Trophoblast cell (in vitro differentiated cells and primary cell): ENCODE measurements at regions not wholly inside any gene's neighbourhood (a gene's known extent, or its start where the extent isn't known, plus 50 kb on each side); places are given as distances from the start of the nearest gene placed in this dataset.

ENCODE experiments used
- DNase-seq, 2 donors: peaks; one replicate each; pipeline ENCODE4 v3.0.0-alpha.2; 2016
- H2AFZ ChIP-seq: 2 replicates; pipeline ENCODE4 v1.6.1; 2013; ENCODE audit warnings: low read length, moderate library complexity, mild to moderate bottlenecking; ENCODE audit not compliant: insufficient read depth, poor library complexity
- H2AK5ac ChIP-seq: 2 replicates; pipeline ENCODE4 v1.6.1; 2013; ENCODE audit warnings: mild to moderate bottlenecking, low read length
- H2BK120ac ChIP-seq: 2 replicates; pipeline ENCODE4 v1.6.1; 2013; ENCODE audit warnings: low read length, mild to moderate bottlenecking, moderate library complexity; ENCODE audit not compliant: insufficient read depth, poor library complexity
- H2BK12ac ChIP-seq: 2 replicates; pipeline ENCODE4 v1.6.1; 2013; ENCODE audit warnings: mild to moderate bottlenecking, low read length, moderate library complexity
- H2BK5ac ChIP-seq: 2 replicates; pipeline ENCODE4 v1.6.1; 2013; ENCODE audit warnings: low read length, low read depth, moderate library complexity, mild to moderate bottlenecking; ENCODE audit not compliant: poor library complexity
- H3K14ac ChIP-seq: 2 replicates; pipeline ENCODE4 v1.6.1; 2013; ENCODE audit warnings: mild to moderate bottlenecking, low read length
- H3K18ac ChIP-seq: 2 replicates; pipeline ENCODE4 v1.6.1; 2013; ENCODE audit warnings: mild to moderate bottlenecking, low read length
- H3K23ac ChIP-seq: 2 replicates; pipeline ENCODE4 v1.6.1; 2013; ENCODE audit warnings: low read length
- H3K27ac ChIP-seq: 2 replicates; pipeline ENCODE4 v1.5.1; 2013; ENCODE audit warnings: low read depth, mild to moderate bottlenecking, inconsistent platforms, low read length, moderate library complexity
- H3K27me3 ChIP-seq: 2 replicates; pipeline ENCODE4 v1.6.1; 2013; ENCODE audit warnings: inconsistent platforms, mild to moderate bottlenecking, low read length, moderate library complexity; ENCODE audit not compliant: insufficient read depth
- H3K36me3 ChIP-seq, 2 experiments: 1 replicate in 1 of 2; 2 replicates in 1 of 2; pipeline ENCODE4 v1.6.1; 2013; ENCODE audit warnings: low read length in 2 of 2, mild to moderate bottlenecking in 2 of 2, moderate library complexity in 1 of 2; ENCODE audit not compliant: insufficient read depth in 2 of 2, control insufficient read depth in 1 of 2
- H3K4ac ChIP-seq: 2 replicates; pipeline ENCODE4 v1.6.1; 2013; ENCODE audit warnings: low read depth, mild to moderate bottlenecking, low read length, moderate library complexity
- H3K4me1 ChIP-seq, 2 experiments: 1 replicate in 1 of 2; 2 replicates in 1 of 2; pipeline ENCODE4 v1.6.1; 2013; ENCODE audit warnings: low read length in 2 of 2, mild to moderate bottlenecking in 2 of 2, moderate library complexity in 1 of 2; ENCODE audit not compliant: insufficient read depth in 2 of 2, control insufficient read depth in 1 of 2
- H3K4me2 ChIP-seq: 2 replicates; pipeline ENCODE4 v1.6.1; 2013; ENCODE audit warnings: inconsistent platforms, mild to moderate bottlenecking, low read length, moderate library complexity
- H3K4me3 ChIP-seq: 2 replicates; pipeline ENCODE4 v1.5.1; 2013; ENCODE audit warnings: mild to moderate bottlenecking, low read depth, low read length, inconsistent platforms
- H3K79me1 ChIP-seq: one replicate; pipeline ENCODE4 v1.6.1; 2013; ENCODE audit warnings: low read length
- H3K79me2 ChIP-seq: 2 replicates; pipeline ENCODE4 v1.6.1; 2013; ENCODE audit warnings: low read length, mild to moderate bottlenecking; ENCODE audit not compliant: control insufficient read depth, insufficient read depth, poor library complexity
- H3K9ac ChIP-seq: 2 replicates; pipeline ENCODE4 v1.6.1; 2013; ENCODE audit warnings: mild to moderate bottlenecking, low read length
- H3K9me3 ChIP-seq: 2 replicates; pipeline ENCODE4 v1.6.1; 2013; ENCODE audit warnings: low read depth, mild to moderate bottlenecking, control low read depth, inconsistent platforms, low read length; ENCODE audit not compliant: insufficient read depth
- H4K12ac ChIP-seq: 2 replicates; pipeline ENCODE4 v1.6.1; 2013; ENCODE audit warnings: low read depth, mild to moderate bottlenecking, low read length, moderate library complexity
- H4K8ac ChIP-seq: 2 replicates; pipeline ENCODE4 v1.6.1; 2013; ENCODE audit warnings: low read depth, mild to moderate bottlenecking, low read length, moderate library complexity
- H4K91ac ChIP-seq: one replicate; pipeline ENCODE4 v1.6.1; 2013; ENCODE audit warnings: low read depth, mild to moderate bottlenecking, low read length, moderate library complexity
- WGBS: extraction: QIAGEN DNeasy Blood & Tissue Kit; methylation state at CpG from one replicate; pipeline ENCODE4 v1.1.7; 2013; ENCODE audit warnings: missing lambda C conversion rate; ENCODE audit not compliant: insufficient read length, insufficient coverage; ENCODE audit errors: extremely low coverage; 5-methylcytosine and 5-hydroxymethylcytosine counted together

DNA sequence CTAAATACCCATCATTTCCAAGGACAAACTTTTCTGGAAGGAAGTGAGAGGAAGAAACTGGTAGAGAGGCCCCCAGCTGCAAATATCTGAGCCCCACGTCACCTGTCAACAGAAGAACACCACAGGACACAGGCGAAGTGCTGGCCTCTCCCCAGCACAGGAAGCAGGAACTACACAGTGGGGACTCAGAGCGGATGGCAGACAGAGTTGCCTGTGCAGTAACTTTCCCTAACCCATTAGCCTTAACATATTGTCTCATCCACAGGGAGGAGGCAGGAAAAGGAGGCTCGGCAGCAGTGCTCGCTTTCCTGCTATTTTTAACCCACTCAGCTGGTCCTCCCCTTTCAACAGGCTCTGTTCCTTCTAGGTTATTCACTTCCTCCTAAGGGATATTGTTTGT, 111.5 kb upstream of the TMPO start:
- Histone ChIP-seq H3K36me3 (no peaks in the 10 kb centered on the region), H3K4ac (no peak overlapping the region), H4K12ac (no peak overlapping the region), H3K79me1 (no peaks in the 10 kb centered on the region), H4K91ac (no peak overlapping the region), H3K4me2 (no peak overlapping the region), H3K79me2 (no peaks in the 10 kb centered on the region), H3K9ac (no peak overlapping the region), H3K27ac (no peak overlapping the region), H4K8ac (no peak overlapping the region), H2BK5ac (no peak overlapping the region), H2BK120ac (no peak overlapping the region), H3K23ac (no peak overlapping the region), H3K27me3 (no peaks in the 10 kb centered on the region), H3K4me1 (peaks cover 0 to 6% of the 10 kb centered on the region in 2 experiments), H3K14ac (no peak overlapping the region), H3K4me3 (no peak overlapping the region), H2AFZ (no peak overlapping the region), H2BK12ac (no peak overlapping the region), H3K9me3 (peaks cover 3% of the 10 kb centered on the region), H2AK5ac (no peak overlapping the region), H3K18ac (no peak overlapping the region)
- DNase-seq = no peak
- WGBS = no CpG with 5 or more reads among the region's 5 CpGs

DNA sequence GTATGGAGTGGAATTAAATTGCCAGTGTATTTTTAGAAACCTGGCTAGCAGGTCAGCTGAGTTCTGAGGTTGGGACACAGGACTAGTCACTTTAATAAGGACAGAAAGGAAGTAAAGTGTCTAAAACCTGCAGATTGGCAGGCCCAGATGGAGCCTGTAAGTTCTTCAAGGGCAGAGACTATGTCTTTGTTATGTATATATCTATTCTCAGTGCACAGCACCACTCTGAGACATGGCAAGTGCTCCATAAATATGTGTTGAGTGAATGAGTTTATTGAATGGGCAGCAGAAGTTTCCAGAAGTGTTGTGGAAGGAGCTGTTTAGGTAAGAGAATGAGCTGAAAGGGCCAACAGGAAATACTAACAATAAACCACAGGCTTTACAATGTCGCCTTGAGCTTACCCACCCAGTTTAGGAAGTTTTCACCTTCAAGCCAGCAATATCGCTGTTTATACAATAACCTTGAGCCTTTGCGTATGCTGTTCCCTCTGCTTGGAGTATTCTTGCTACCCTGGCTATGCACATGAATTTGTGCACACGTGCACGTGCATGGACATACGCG, 109.5 kb upstream of the TMPO start:
- Histone ChIP-seq H3K27ac (no peak overlapping the region), H3K4me3 (no peak overlapping the region), H3K23ac (no peak overlapping the region), H4K91ac (no peak overlapping the region), H3K27me3 (no peaks in the 10 kb centered on the region), H3K79me2 (no peaks in the 10 kb centered on the region), H4K12ac (no peak overlapping the region), H2BK5ac (no peak overlapping the region), H2AFZ (no peak overlapping the region), H4K8ac (no peak overlapping the region), H3K14ac (no peak overlapping the region), H3K4ac (no peak overlapping the region), H3K9ac (no peak overlapping the region), H2BK12ac (no peak overlapping the region), H3K9me3 (peaks cover 3% of the 10 kb centered on the region), H2BK120ac (no peak overlapping the region), H2AK5ac (no peak overlapping the region), H3K36me3 (no peaks in the 10 kb centered on the region), H3K18ac (no peak overlapping the region), H3K79me1 (no peaks in the 10 kb centered on the region), H3K4me1 (peaks cover 0 to 2% of the 10 kb centered on the region in 2 experiments), H3K4me2 (no peak overlapping the region)
- no peak for DNase-seq
- WGBS = no CpG with 5 or more reads among the region's 7 CpGs

DNA sequence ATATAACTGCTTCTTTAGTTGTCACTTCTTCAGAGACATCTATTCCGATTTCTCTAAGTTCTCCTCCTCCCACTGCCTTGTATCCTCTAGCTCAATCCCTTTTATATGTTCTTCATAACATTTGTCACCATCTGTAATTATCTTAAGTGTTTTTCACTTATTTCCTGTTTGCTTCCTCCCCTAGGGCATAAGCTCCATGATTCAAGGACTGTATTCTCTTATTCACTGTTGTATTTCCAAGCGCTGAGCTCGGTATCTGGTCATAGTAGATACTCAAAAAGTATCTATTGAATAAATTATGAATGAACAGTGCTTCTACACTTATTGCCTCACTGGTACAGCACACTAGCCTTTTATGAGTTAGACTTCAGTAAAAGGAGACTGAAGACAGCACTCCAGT, 109.0 kb upstream of the TMPO start:
- no peak overlapping the region for H4K12ac ChIP-seq
- H2AFZ ChIP-seq = no peak overlapping the region
- no peak overlapping the region for H2BK12ac ChIP-seq
- H3K27me3 ChIP-seq = no peaks in the 10 kb centered on the region
- H2BK120ac ChIP-seq = no peak overlapping the region
- DNase-seq = no peak
- no peak overlapping the region for H3K4ac ChIP-seq
- H3K4me2 ChIP-seq = no peak overlapping the region
- no peak overlapping the region for H3K4me3 ChIP-seq
- H3K14ac ChIP-seq = no peak overlapping the region
- no peak overlapping the region for H3K18ac ChIP-seq
- H3K9ac ChIP-seq = no peak overlapping the region
- no peak overlapping the region for H3K27ac ChIP-seq
- H3K36me3 ChIP-seq = no peaks in the 10 kb centered on the region
- peaks cover 3% of the 10 kb centered on the region for H3K9me3 ChIP-seq
- no peak overlapping the region for H2AK5ac ChIP-seq
- no peaks in the 10 kb centered on the region for H3K79me2 ChIP-seq
- no peak overlapping the region for H4K91ac ChIP-seq
- no peak overlapping the region for H4K8ac ChIP-seq
- H3K23ac ChIP-seq = no peak overlapping the region
- peaks cover 0 to 2% of the 10 kb centered on the region in 2 experiments for H3K4me1 ChIP-seq
- no peaks in the 10 kb centered on the region for H3K79me1 ChIP-seq
- no peak overlapping the region for H2BK5ac ChIP-seq
- WGBS = no CpG with 5 or more reads among the region's 3 CpGs

DNA sequence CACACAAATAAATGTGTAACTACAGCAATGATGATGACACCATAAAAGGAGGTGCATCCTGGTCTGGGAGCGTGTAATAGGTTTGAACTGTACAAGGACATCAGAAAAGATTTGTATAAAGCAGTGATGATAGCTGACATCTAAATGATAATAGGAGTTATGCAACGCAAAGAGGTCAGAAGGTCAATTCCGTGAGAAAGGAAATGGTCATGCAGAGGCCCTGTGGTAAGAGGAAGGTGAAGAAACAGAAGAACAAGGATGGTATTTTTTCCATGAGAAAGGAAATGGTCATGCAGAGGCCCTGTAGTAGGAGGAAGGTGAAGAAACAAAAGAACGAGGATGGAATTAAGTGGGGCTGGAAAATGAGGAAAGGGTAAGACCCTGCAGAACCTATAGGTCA, 106.7 kb upstream of the TMPO start:
- no peaks in the 10 kb centered on the region for H3K36me3 ChIP-seq
- H3K27ac ChIP-seq = no peak overlapping the region
- H4K8ac ChIP-seq = no peak overlapping the region
- peaks cover 0 to 2% of the 10 kb centered on the region in 2 experiments for H3K4me1 ChIP-seq
- H2BK12ac ChIP-seq = no peak overlapping the region
- no peaks in the 10 kb centered on the region for H3K27me3 ChIP-seq
- H2AFZ ChIP-seq = no peak overlapping the region
- no peak overlapping the region for H3K9ac ChIP-seq
- H4K91ac ChIP-seq = no peak overlapping the region
- H4K12ac ChIP-seq = no peak overlapping the region
- H3K4me3 ChIP-seq = no peak overlapping the region
- no peak overlapping the region for H3K18ac ChIP-seq
- no peak overlapping the region for H3K14ac ChIP-seq
- H2BK120ac ChIP-seq = no peak overlapping the region
- H3K23ac ChIP-seq = no peak overlapping the region
- no peak overlapping the region for H3K4ac ChIP-seq
- DNase-seq = no peak
- H3K79me2 ChIP-seq = no peaks in the 10 kb centered on the region
- WGBS = no CpG with 5 or more reads among the region's 4 CpGs
- no peak overlapping the region for H2BK5ac ChIP-seq
- no peak overlapping the region for H2AK5ac ChIP-seq
- peaks cover 3% of the 10 kb centered on the region for H3K9me3 ChIP-seq
- no peaks in the 10 kb centered on the region for H3K79me1 ChIP-seq
- H3K4me2 ChIP-seq = no peak overlapping the region
